NCI-H2107 treated with DMSO at 0.1 percent for 48 hours (cell line): ENCODE measurements at regions not wholly inside any gene's neighbourhood (a gene's known extent, or its start where the extent isn't known, plus 50 kb on each side); places are given as distances from the start of the nearest gene placed in this dataset.

Experiments
- DNase-seq: peaks from one replicate; lab custom pipeline; 2025; ENCODE audit not compliant: unreplicated experiment; lab: John Stamatoyannopoulos, UW

DNA sequence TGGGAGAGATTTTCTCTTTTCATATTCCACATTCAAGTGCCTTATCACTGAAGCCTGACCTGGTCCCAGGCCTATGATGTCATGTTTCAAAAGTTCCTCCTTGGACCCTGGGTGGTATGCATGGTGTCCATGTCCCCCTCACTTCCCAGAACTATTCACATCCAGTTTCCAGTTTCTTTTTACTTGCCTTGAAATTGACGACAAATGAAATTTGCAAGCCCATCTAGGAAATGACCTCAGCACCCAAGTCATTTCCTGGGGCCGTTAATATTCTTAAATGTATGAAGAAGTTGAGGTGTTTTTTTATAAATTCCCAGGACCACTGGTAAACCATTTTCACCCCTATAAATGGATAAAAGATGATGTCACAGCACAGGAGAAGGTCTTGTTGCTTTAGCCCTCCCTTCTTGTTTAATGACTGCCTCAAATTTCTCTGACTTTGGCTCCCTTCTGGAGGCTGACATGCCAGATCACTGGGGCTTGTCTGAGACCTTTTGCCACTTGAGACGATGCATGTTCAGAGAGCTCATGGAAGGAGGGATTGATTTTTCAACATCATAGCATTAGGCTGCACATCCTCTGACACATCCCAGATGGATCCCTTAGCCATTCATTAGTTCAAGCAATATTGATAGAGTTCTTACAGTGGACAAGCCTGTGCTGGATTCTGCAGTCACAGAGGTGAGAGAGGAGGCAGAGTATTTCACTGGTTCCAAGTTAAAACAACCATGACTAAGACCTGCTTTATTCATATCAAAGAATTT lies 221.3 kb downstream of the PLPP3 start:
- DNase-seq: no peak

DNA sequence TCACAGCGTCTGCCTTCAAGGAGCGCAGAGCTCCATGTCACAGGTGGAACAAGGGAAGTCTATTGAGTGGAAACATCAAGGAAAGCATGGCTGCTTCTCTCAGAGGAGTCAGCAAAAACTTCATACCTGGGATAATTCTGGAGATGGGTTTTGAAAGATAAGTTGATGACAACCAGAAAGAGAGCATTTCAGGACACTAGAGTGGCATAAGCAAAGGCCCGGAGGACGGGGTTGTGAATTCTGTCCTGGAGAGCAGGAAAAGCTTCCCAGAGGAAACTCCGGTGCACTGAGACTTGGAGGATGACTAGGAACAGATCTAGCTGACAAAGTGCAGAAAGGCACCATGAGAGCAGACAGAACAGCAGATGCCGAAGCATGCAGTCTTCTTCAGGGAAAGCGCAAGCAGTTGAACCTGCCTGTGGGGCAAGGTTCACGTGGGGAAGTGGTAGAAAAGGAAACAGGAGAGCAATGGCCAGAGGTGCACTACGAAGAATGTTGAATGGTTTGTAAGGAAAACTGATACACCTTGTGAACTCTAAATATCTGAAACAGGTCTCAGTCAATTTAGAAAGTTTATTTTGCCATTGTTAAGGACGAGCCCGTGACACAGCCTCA lies 222.9 kb downstream of the PLPP3 start:
- DNase-seq: no peak

DNA sequence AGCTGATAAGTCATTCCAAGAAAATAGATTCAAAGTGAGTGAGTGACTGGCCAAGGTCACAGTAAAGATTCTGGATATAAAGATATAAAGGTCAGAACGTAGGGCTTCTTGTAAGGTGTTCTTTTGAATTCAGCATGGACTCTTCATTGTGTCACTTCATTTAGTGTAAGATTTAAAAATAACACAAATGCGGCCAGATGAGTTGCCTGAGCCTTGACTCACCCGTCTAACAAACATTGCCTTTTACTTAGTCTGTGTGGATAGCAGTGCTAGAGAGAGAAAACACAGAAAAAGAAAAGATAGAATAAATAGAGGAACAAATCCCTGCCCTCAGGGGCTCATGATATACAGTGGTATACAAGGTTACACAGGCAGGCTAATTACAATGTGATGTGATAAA lies 223.4 kb downstream of the PLPP3 start:
- no peak for DNase-seq

DNA sequence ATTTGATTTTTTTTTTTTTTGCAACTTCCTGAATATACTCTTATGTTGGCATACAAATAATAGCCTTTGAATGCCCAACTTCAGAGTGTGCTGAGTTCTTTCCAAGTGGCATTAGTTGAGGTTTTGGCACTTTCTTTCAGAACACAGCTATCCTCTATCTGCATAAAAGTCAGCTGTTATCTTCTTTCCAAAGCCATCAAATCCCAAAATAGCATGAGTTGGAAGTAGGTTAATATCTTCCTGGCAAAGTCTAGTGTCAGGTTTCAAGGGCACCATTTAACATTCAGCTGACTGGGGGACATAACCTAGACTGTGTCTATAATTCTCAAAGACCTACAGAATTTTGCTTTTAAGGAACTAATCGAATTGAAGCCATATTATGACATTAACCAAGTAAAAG lies 223.9 kb downstream of the PLPP3 start:
- no peak for DNase-seq

DNA sequence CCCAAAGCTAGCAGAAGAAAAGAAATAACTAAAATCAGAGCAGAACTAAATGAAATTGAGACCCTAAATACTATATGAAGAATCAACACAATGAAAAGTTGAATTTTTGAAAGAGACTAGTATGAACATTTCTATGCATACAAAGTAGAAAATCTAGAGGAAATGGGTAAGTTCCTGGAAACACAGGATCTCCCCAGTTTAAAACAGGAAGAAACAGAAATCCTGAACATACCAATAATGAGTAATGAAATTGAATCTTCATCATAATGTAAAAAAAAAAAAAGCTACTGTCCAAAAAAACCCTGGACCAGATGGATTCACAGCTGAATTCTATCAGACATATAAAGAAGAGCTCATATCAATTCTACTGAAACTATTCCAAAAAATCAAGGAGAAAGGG lies 233.5 kb downstream of the PLPP3 start:
- no peak for DNase-seq

DNA sequence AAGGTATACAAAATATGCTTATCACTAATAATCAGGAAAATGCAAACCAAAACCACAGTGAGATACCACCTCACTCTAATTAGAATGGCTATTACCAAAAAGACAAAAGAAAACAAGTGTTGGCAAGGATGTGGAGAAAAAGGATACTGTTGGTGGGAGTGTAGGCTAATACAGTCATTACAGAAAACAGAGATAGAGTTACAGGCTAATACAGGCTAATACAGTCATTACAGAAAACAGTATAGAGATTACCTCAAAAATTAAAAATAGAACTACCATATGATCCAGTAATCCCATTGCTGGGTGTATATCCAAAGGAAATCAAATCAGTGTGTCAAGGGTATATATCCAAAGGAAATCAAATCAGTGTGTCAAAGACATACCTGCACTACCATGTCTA lies 238.4 kb downstream of the PLPP3 start:
- DNase-seq: no peak

DNA sequence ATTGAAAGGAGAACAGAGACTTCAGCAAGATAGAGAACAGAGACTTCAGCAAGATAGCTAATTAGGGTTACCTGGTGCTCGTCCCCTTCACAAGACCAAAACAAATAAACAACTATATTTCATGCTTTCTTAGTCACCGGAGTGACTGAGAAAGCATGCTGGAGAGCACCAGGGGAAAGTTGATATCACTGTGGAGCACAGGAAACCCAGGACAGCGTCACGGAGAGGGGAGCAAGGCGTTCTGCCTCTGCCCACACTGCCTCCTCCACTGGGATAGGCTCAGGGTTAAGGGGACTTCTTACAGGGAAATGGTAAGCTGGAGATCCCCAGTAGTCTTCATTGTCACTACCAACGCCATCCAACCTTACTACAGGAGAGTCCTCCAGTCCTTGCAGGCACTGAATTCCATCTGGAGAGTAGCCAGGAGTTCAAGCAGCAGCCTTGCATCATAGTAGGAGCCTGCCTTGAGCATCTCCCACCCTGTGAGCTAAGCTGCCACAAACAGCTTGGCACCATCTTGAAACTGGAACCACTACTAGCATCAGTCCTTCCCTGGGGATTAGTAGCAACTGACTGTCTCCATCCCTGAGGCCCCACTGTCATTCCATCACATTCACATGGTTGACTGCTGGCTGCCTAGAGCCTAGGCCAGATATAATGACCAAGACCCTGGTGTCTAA lies 239.4 kb downstream of the PLPP3 start:
- DNase-seq: no peak

DNA sequence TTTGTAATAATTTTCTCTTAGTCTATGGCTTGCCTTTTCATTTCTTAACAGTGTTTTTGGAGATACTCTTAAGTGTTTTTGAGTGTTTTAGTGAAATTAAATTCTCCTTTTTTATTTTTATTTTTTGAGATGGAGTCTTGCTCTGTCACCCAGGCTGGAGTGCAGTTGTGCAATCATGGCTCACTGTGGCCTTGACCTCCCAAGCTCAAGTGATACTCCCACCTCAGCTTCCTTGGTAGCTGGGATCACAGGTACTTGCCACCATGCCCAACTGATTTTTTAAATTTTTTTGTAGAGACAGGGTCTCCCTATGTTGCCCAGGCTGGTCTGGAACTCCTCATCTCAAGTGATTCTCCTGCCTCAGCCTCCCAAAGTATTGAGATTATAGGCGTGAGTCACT lies 240.3 kb downstream of the PLPP3 start:
- no peak for DNase-seq

DNA sequence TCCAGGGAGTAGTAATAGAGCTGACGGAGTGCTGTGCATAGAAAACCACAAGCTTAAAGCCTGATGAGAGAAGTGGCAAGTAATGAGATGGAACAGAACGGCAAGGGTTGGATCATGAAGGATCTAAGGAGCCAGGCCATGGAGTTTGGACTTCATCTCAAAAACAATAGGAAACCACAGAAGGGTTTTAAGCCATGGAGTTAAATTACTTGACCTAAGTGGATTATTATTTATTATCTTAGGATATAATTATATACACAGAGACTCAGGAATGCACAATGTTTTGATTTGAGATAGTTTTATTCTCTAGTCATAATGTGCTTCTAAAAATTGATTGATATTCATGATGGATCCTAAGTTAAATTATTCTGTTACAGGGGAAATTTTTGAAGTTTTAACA lies 242.4 kb downstream of the PLPP3 start:
- DNase-seq: peak; percentile 18

DNA sequence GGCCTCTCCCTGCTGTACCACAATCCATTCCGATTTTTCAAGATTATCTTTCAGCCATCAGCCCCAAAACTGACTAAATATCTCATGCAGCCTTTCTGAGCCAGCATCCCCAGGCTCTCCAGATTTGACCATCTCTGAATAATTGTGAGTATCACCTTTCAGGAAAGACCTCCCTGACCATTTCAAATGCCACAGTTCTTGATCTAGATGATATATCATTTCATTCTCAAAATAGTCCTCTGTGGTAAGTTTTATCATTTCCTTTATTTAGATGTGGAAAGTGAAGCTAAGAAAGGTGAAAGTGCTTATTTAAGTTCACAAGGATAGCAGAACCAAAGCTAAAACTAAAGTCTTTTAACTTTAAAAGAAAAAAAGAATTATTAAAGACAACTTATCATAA lies 244.0 kb downstream of the PLPP3 start:
- DNase-seq: no peak

DNA sequence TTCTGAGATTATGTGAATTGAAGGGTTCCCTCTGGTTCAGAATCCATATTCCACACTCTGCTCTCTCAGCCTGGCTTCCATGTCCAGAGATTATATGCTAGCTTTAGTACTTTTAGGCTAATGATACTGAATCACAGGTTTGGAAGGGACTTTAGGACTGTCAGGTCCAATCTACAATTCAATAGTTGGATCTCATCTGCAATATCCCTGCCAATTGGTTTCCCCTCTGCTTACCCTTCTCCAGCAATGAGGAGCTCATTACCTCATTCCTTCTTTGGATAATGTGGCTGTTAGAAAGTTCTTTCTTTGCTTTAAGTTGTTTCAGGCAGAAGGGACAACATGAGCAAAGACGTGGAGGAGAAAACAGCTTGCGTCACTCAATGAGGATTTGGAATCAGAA lies 245.3 kb downstream of the PLPP3 start:
- DNase-seq: no peak

DNA sequence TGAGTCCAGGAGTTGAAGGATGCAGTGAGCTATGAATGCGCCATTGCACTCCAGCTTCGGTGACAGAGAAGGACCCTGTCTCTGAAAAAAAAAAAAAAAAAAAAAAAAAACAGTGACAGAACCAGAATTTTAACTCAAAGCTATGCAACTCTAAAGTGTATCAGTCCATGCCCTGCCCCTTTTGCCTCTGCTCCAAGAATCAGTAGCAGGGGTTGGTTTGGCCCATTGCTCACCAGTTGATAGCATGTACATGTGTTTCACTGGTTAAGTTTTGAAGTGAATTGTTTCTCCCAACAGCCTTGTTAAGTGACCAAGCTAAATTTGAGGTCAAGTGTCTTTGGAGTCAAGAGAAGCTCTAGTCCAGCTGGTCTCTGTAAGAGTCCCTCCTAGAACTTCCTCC lies 245.9 kb downstream of the PLPP3 start:
- DNase-seq: no peak

DNA sequence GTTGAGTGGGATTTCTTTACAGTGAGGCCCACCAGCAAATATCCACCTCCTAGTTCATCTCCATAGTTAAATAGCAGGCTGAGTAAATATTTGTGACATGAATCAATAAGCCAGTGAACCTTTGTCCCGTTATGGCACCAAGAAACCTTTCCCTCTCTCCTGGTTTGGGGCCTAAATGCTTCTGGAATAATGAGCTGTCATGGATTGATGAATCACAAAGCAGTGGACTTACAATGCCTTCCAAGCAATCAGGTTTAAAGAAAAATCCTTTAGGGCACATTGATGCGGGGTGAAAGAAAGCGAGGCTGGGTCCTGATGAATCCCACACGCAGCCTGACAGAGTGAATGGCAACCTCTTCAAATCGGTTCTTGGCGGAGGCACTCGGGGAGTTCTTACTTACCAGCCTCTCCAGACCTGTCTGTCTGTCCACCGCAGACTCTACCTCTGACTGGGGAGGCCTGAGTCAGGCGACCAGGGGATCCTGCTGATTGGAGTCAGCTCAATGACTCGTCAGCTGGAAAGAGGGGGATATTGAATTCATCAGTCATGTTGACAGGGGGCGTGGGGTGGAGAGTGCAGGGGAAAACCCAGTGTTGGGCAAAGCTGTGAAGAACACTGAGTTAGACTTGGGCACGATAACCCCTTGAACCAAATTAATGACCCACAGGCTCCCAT lies 247.3 kb downstream of the PLPP3 start:
- no peak for DNase-seq

DNA sequence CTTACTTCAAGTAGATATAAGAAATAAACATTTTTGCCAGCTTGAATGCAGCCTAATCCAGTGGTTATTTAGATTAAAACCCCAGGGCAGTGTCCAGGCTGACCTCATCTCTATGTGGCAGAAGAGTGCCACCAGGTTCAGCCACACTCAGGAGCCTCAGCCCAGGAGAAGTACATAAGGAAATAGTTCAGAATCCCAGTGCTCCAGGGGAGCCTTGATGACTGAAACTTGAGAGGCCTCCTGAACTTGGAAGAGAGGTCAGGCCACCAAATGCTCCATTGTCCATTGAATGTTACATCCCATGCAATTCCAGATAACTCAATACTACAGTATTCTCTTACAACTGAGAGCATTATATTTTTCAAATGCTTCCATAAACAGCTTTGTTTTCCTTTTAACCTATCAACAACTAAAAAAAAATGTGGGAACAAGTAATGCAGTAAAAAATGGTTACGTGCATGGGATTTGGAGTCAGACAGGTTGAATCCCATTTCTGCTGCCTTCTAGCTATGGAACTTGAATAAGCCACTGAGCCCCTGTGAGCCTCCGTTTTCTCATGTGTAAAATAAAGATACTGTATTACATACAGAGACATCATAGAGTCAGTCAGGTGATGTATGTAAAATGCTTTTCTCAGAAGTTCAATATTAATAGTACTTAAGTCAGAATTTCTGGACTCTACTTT lies 248.0 kb downstream of the PLPP3 start:
- no peak for DNase-seq

DNA sequence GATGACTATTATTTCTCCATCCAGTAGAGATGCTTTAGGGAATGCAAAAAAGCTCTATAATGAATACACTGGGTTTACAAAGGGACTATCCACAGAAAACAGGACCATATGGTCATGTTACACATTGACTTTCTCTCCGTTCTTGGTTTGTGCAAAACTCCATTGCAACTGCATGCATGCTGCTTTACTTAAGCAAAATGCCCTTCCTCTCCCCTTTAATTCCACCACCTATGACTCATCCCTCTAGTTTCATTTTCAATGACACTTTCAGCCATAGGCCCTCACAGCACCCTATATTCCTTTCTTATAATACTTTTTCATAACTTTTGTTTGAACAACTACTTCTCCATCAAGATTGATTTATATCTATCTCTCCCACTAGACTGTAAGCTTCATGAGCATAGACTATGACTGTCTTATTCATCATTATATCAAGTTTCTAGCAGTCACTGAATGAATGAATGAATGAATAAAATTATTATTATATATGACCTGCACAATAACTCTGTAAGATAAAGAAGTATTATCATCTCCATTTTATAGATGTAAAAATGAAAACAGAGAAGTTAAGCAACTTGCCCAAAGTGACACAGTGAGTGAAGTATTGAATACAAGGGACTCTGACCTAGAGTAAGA lies 248.9 kb downstream of the PLPP3 start:
- no peak for DNase-seq

DNA sequence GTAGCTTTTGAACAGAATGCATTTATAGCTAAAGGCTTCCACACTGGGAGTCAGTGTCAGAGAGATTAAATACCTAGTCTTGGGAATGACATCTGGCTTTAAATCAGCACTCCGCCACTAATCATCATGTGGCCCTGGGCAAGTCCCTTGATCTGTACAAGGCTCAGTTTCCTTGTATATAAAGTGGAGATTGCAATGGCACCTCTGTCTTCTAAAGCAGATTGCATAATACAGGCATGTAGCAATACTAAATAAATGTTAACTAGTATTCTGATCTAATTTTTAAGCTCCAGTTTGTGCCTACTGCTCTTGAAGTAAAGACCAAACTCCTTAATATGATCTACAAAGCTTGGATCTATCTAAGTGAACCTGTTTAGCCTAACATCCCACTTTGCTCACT lies 249.4 kb downstream of the PLPP3 start:
- DNase-seq: no peak

DNA sequence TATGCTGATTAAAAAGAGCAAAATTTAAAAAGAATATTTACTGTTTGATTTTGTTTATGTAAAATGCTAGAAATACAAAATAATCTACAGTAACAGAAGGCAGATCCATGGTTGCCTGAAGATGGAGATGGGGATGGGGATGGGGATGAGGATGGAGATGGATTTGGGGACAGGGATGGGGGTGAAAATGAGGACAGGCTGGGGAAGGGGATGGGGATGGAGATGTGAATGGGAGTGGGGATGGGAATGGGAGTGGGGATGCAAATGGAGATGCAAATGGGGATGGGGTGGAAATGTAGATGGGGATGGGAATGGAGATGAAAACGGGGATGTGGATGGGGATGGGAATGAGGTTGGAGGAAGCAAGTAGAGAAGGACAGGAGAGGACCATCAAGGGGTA lies 252.2 kb downstream of the PLPP3 start:
- no peak for DNase-seq

DNA sequence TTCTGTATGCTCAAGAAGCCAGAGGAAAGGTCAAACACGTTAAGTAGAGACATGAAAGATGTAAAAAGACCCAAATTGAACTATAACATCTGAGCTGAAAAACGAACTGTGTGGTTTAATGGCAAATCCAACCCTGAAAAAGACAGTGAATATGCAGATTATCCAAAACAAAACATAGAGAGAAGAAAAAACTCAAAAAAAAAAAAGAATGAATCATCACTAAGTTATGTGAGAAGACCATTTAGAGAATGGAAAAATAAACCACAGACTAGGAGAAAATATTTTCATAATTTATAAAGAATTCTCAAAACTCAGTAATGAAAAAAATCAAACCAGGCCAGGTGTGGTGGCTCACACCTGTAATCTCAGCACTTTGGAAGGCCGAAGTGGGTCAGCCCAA lies 253.3 kb downstream of the PLPP3 start:
- DNase-seq: no peak

DNA sequence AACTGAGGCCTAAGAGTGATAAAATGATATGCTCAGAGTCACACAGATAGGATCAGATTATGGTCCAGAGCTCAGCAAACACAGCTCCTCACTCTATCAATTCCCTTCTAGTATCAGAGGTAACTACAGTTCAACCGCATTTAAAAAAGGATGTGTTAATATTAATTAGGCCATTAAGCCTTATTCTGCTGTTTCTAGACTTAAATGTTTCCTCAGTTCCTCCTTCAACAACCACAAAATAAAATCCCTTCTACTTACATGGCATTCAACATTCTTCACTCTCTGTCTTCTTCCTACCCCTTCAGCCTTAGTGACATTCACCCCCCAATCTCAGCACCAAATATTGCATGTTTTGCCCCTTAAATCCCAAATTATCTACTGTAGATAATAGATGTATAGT lies 254.9 kb downstream of the PLPP3 start:
- DNase-seq: no peak

DNA sequence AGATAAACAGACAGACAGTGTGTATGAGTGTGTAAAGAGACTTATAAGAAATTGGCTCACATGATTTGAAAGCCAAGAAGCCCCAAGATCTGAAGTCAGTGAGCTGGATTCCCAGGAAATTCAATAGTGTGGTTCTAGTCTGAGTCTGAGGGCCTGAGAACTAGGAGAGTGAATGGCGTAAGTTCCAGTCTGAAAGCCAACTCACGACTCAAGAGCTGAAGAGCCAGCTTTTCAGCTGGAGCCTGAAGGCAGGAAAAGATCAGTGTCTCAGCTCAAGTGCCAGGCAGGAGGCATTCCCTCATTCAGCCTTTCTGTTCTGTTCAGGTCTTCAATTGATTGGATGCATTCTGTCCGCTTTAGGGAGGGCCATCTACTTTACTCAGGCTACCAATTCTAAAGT lies 257.2 kb downstream of the PLPP3 start:
- DNase-seq: no peak

DNA sequence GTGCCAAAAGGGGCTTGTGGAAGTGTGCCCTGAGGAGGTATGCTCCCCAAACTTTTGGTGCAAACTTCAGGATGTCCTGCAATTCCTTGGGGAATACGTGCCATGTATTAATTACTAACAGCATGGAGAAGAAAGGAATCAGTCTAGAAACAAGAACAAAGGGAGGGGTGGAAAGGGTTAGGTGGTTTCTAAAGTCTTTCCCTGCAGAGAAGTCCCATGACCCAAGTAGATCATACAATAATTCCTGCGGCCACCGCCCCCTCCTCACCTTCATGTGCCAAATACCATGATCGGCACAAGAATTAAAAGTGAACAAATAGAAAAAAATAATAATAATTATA lies 258.2 kb downstream of the PLPP3 start:
- no peak for DNase-seq
